Transverse colon (tissue), 4 donors: ENCODE measurements at regions not wholly inside any gene's neighbourhood (a gene's known extent, or its start where the extent isn't known, plus 50 kb on each side); places are given as distances from the start of the nearest gene placed in this dataset.

ENCODE experiments used
- DNase-seq: peaks from one replicate; pipeline ENCODE4 v3.0.0-alpha.2; 2019
- H3K27ac ChIP-seq, 4 donors: fragments of 200-600 bp; sonication (generic); 2 replicates each; pipeline ENCODE4 v1.5.1; 2016 to 2018; ENCODE audit warnings: inconsistent platforms in 4 of 4
- H3K27me3 ChIP-seq: fragments of 200-600 bp; sonication (generic); 2 replicates; pipeline ENCODE4 v1.5.1; 2017; ENCODE audit warnings: inconsistent platforms
- H3K36me3 ChIP-seq, 4 donors: fragments of 200-600 bp; sonication (generic); 2 replicates each; pipeline ENCODE4 v1.5.1; 2017 to 2019; ENCODE audit warnings: inconsistent platforms in 4 of 4
- H3K4me1 ChIP-seq, 4 donors: fragments of 200-600 bp; sonication (generic); 2 replicates each; pipeline ENCODE4 v1.5.1; 2017 to 2020; ENCODE audit warnings: inconsistent platforms in 4 of 4
- H3K4me3 ChIP-seq, 4 donors: fragments of 200-600 bp; sonication (generic); 1 replicate in 1 of 4; 2 replicates in 3 of 4; pipeline versions ENCODE4 v1.5.1 to v1.6.1; 2017 to 2019; ENCODE audit warnings: inconsistent platforms in 4 of 4
- H3K9me3 ChIP-seq, 2 donors: fragments of 200-600 bp; sonication (generic); 2 replicates each; pipeline ENCODE4 v1.5.1; 2017 to 2019; ENCODE audit warnings: inconsistent platforms in 2 of 2
- EP300 ChIP-seq: sonication (generic); formaldehyde crosslinking; IDR thresholded peaks from one replicate; pipeline ENCODE4 v1.6.1; 2017; ENCODE audit warnings: antibody characterized with exemption, low read depth
- POLR2A ChIP-seq: fragments of 450-650 bp; IDR thresholded peaks from one replicate; pipeline ENCODE4 v1.6.1; 2016; ENCODE audit warnings: antibody characterized with exemption, mild to moderate bottlenecking, moderate library complexity
- POLR2AphosphoS5 ChIP-seq, 3 donors: sonication (generic); formaldehyde crosslinking; IDR thresholded peaks; one replicate each; pipeline ENCODE4 v1.6.1; 2016; ENCODE audit warnings: antibody characterized with exemption in 3 of 3
- WGBS, 2 donors: methylation state at CpG; one replicate each; pipeline ENCODE4 v1.1.5; 2018; ENCODE audit warnings: low coverage in 1 of 2; 5-methylcytosine and 5-hydroxymethylcytosine counted together
- in situ Hi-C, 4 donors: fragments of 200-750 bp; cut with MboI; loops; one replicate each; pipeline versions ENCODE4 v1.15.0 to v1.15.1; 2017; ENCODE audit warnings: low sequenced_read_pairs in 3 of 4, low pct_ligation_motif_present in 1 of 4, low pct_unique_long_range_greater_than_20kb in 1 of 4
- intact Hi-C: fragments of 100-400 bp; cut with DNase I; formaldehyde crosslinking; loops from one replicate; pipeline ENCODE4 v1.15.1; 2023; ENCODE audit warnings: low total_unique reads
- TF ChIP-seq, protein P1 (sequence below), 5 experiments: fragments of 200-600 bp in 3 of 5; fragments of 450-650 bp in 2 of 5; sonication (generic) in 3 of 5; IDR thresholded peaks; 1 replicate in 2 of 5; 2 replicates in 3 of 5; pipeline ENCODE4 v1.5.1; 2016 to 2017; ENCODE audit warnings: antibody characterized with exemption in 5 of 5, inconsistent platforms in 3 of 5, mild to moderate bottlenecking in 2 of 5, moderate library complexity in 1 of 5

DNA sequence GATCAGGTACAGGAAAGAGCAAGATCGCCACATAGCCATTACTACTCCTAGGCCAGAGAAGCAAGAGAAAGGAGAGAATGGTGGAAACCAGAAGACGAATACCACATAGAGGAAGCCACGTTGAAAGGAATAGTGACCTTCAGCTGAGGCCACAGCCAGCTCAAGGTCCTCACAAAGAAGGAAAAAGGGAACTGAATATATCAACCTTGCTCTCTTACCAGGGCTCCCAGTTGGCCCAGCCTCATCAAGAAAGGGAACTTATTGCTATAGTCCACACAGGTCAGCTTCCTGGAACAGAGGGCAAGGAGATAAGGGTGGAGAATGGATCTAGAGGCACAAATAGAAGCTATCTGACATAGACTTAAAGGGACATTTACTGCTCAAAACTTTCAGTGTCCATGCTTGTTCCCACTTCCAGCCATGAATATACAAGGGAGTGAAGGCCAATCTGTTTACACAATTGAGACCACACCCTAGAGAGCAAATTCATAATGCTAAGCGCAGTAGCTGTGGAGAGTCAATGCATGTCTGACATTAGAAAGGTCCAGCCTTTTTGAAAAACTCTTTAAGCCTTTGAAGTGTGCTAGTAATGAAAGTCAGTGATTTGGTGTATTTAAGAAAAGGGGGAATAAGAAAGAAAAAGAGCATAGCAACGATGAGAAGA lies 120.7 kb upstream of the ZC3H11B start:
- H3K4me1 ChIP-seq: no peaks in the 10 kb centered on the region
- DNase-seq: no peak
- H3K27me3 ChIP-seq: no peaks in the 10 kb centered on the region
- in situ Hi-C loops: no loop called here
- H3K27ac ChIP-seq: no peak overlapping the region
- 41 to 53% methylated on average over 4 to 5 of the region's 5 CpGs for WGBS, 2 donors
- no peaks in the 10 kb centered on the region for H3K36me3 ChIP-seq
- H3K9me3 ChIP-seq: no peaks in the 10 kb centered on the region
- TF ChIP-seq, protein P1, sequence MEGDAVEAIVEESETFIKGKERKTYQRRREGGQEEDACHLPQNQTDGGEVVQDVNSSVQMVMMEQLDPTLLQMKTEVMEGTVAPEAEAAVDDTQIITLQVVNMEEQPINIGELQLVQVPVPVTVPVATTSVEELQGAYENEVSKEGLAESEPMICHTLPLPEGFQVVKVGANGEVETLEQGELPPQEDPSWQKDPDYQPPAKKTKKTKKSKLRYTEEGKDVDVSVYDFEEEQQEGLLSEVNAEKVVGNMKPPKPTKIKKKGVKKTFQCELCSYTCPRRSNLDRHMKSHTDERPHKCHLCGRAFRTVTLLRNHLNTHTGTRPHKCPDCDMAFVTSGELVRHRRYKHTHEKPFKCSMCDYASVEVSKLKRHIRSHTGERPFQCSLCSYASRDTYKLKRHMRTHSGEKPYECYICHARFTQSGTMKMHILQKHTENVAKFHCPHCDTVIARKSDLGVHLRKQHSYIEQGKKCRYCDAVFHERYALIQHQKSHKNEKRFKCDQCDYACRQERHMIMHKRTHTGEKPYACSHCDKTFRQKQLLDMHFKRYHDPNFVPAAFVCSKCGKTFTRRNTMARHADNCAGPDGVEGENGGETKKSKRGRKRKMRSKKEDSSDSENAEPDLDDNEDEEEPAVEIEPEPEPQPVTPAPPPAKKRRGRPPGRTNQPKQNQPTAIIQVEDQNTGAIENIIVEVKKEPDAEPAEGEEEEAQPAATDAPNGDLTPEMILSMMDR (IDR thresholded peaks at IDR 0.05): no peak
- TF ChIP-seq POLR2A (no peak), EP300 (no peak), POLR2AphosphoS5 (IDR thresholded peaks at IDR 0.05) (no peak)
- H3K4me3 ChIP-seq: no peak overlapping the region
- intact Hi-C loops: no loop called here

DNA sequence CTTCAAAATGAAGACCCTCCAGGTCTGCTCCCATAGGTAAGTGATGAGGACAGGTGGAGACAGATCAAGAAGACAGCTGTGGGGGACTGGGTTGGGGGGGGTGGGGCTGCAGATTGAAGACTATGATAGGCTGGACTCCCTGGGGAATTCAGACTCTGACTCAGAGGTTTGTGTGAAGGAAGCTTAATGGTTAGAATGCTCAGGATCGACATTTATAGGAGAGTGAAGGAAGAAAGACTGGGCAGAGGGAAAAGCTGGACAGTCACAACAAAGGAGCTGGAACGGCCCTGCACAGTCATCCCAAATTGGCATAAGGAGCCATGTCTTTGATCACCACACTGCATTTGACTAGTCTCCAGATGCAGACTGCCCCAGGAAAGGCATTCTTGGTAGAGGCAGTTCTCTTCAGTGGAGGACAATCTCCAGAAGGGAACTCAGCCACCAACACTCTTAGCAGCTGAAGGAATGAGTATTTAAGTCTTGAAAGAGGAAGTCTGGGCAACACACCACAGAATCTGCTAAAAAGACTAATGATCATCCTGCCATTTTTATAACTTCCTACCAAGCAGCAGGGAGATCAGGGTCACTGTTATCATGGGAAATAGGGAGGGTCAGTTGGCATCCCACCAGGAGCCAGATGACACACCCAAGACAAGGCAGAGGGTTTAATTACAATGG lies 120.0 kb upstream of the ZC3H11B start:
- in situ Hi-C loops (no loop called here), intact Hi-C loops (no loop called here)
- WGBS, 2 donors: 73% methylated on average over 2 of the region's 2 CpGs
- no peaks in the 10 kb centered on the region for H3K9me3 ChIP-seq
- H3K36me3 ChIP-seq: no peaks in the 10 kb centered on the region
- no peak for DNase-seq
- H3K27ac ChIP-seq: no peak overlapping the region
- H3K4me1 ChIP-seq: no peaks in the 10 kb centered on the region
- TF ChIP-seq EP300 (no peak), POLR2AphosphoS5 (IDR thresholded peaks at IDR 0.05) (no peak), POLR2A (no peak)
- H3K4me3 ChIP-seq: no peak overlapping the region
- no peaks in the 10 kb centered on the region for H3K27me3 ChIP-seq

DNA sequence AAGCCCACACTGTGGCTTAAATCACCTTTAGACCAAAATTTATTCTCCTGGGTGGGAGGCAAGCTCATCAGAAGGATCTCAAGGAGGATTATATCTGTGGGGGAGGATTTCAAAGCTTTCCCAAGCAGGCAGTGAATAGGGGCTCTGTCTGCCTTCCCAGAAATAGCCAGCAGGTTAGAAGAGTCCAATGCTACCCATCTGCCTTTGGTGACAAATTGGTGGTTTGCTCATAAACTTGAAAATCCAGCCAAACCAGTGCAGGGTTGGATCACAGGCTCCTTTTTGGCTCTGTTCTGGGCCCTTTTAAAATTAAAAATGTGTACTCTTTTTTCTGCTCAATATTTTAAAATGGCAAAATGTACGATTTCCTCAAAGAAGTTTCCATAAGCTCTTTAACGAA lies 118.9 kb upstream of the ZC3H11B start:
- WGBS, 2 donors: 78 to 92% methylated on average over 2 of the region's 2 CpGs
- DNase-seq: no peak
- Histone ChIP-seq H3K4me3 (no peak overlapping the region), H3K36me3 (no peaks in the 10 kb centered on the region), H3K9me3 (peaks cover 0 to 4% of the 10 kb centered on the region in 2 donors), H3K27me3 (no peaks in the 10 kb centered on the region), H3K4me1 (no peaks in the 10 kb centered on the region), H3K27ac (no peak overlapping the region)
- in situ Hi-C loops: no loop called here
- TF ChIP-seq, protein P1 (IDR thresholded peaks at IDR 0.05): no peak
- TF ChIP-seq POLR2AphosphoS5 (IDR thresholded peaks at IDR 0.05) (no peak), POLR2A (no peak), EP300 (no peak)
- intact Hi-C loops: no loop called here

DNA sequence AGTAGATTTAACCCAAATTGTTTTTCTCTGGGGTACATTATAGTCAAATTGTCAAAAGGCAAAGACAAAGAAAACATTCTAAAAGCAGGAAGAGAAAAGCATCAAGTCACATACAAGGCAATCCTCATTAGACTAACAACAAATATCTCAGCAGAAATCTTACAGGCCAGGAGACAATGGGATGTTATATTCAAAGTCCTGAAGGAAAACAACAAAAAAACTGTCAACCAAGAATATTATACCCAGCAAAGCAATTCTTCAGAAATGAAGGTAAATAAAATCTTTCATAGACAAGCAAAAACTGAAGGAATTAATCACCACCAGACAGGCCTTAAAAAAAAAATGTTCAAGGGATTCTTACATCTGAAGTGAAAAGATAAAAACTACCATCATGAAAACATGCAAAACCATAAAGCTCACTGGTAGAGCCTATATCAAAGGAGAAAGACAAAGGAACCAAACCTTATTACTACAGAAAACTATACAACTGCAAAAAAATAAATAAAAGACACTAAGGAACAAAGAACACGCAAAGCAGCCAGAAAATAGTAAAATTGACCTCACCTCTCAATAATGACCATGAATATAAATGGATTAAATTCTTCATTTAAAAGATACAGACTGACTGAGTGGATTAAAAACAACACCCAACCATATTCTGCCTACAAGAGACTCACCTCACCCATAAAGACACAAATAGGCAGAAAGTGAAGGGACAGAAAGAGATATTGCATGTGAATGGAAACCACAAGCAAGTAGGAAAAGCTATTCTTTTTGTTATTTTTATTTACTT lies 113.8 kb upstream of the ZC3H11B start:
- TF ChIP-seq POLR2A (no peak), POLR2AphosphoS5 (IDR thresholded peaks at IDR 0.05) (no peak), EP300 (no peak)
- TF ChIP-seq, protein P1 (IDR thresholded peaks at IDR 0.05): no peak

More for the DNA sequence above, 113.8 kb upstream of the ZC3H11B start:
- Histone ChIP-seq H3K36me3 (no peaks in the 10 kb centered on the region), H3K27ac (no peak overlapping the region), H3K9me3 (peaks cover 0 to 13% of the 10 kb centered on the region in 2 donors), H3K4me3 (no peak overlapping the region), H3K27me3 (no peaks in the 10 kb centered on the region), H3K4me1 (no peaks in the 10 kb centered on the region)
- DNase-seq: no peak
- in situ Hi-C loops (no loop called here), intact Hi-C loops (no loop called here)
- WGBS, 2 donors: 96 to 100% methylated on average over 1 of the region's 1 CpG
